MM.1S (cell line): ENCODE measurements at regions not wholly inside any gene's neighbourhood (a gene's known extent, or its start where the extent isn't known, plus 50 kb on each side); places are given as distances from the start of the nearest gene placed in this dataset.

Experiments used
- EZH2 ChIP-seq: fragments of 300-600 bp; sonication (generic); optimal IDR thresholded peaks from 2 replicates; pipeline ENCODE3; 2017; ENCODE audit warnings: low read depth, mild to moderate bottlenecking, antibody characterized with exemption, low read length, mixed read lengths
- EZH2phosphoT487 ChIP-seq: fragments of 300-600 bp; sonication (generic); IDR thresholded peaks from 2 replicates; pipeline ENCODE4 v1.6.1; 2018; ENCODE audit warnings: antibody characterized with exemption, low read length
- TF ChIP-seq, protein P1 (sequence below): fragments of 300-600 bp; sonication (generic); IDR thresholded peaks from 2 replicates; pipeline ENCODE4 v1.5.1; 2016; ENCODE audit warnings: antibody characterized with exemption, low read length, mixed read lengths

- TF ChIP-seq, protein P1, sequence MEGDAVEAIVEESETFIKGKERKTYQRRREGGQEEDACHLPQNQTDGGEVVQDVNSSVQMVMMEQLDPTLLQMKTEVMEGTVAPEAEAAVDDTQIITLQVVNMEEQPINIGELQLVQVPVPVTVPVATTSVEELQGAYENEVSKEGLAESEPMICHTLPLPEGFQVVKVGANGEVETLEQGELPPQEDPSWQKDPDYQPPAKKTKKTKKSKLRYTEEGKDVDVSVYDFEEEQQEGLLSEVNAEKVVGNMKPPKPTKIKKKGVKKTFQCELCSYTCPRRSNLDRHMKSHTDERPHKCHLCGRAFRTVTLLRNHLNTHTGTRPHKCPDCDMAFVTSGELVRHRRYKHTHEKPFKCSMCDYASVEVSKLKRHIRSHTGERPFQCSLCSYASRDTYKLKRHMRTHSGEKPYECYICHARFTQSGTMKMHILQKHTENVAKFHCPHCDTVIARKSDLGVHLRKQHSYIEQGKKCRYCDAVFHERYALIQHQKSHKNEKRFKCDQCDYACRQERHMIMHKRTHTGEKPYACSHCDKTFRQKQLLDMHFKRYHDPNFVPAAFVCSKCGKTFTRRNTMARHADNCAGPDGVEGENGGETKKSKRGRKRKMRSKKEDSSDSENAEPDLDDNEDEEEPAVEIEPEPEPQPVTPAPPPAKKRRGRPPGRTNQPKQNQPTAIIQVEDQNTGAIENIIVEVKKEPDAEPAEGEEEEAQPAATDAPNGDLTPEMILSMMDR: no peak
- TF ChIP-seq EZH2 (no peak), EZH2phosphoT487 (no peak)
These were observed 1130.3 kb upstream of the CDH2 start for GRCh38 chr18:29307231-29307630.
